ENCODE measurements at regions not wholly inside any gene's neighbourhood (a gene's known extent, or its start where the extent isn't known, plus 50 kb on each side); places are given as distances from the start of the nearest gene placed in this dataset.

GRCh38 chr10:36087006-36088005 lies 445.2 kb upstream of the FZD8 start:
- DNase-seq = no peak

- no peak for DNase-seq
These were observed 433.1 kb upstream of the FZD8 start for GRCh38 chr10:36075196-36075595.

DNA sequence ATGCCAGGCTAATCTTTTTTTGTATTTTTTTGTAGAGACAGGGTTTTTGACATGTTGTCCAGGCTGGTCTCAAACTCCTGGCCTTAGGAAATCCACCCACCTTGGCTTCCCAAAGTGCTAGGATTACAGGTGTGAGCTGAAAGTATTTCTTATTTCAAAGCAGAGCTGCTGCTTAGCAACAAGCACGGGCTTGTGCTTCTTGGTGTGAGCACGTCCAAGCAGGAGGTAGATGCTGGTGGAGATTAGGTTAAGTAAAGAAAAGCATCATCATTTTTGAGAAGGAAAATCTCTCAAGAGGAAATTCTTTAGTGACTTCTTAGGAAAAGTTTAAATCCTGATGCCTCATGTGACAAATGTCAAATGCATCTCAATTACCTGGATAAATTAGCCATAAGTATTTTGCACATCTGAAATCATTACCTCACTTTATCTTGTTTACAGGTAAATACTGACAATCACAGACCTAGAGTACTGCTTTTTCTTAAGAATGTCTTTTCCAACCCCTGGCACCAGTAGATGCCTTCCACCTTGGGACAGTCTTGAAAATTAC lies 431.8 kb upstream of the FZD8 start:
- DNase-seq = no peak

DNA sequence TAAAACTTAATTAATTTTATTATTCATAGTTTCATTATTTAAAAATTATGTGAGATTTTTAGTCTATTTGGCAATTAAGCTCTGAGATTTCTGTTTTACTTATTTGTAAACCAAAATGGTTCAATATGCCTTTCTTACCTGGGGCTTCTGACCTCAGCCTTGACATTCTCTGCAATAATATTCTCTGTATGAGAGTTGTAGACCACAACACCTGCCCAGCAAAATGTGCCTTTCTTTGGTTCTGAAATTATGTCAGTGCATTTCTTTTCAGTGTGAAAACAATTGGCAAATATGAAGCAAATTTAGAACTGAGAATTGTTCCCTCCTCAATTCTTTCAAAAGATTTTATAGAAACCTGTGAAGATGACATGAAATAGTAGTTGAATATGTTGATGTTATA lies 426.4 kb upstream of the FZD8 start:
- DNase-seq = no peak

DNA sequence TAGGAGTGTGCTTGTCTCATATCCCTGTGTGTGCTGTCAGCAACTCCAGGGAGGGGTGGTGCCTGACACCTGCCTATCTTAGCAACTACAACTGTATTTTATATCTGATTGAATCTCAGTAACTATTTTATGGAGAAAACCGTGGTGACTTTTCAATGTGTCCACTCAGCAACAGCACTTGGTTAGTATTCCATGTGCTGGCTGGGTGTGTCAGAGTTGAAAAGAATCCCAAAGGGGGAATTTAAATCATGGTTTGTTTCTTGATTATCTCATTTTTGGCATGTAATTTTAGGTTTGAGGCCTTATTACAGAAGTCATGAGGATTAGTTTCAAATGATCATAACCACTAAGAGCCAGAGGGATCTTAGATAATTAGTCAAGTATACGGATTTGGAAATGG lies 425.7 kb upstream of the FZD8 start:
- no peak for DNase-seq

GRCh38 chr10:36066850-36067249 lies 424.8 kb upstream of the FZD8 start:
- DNase-seq = no peak

DNA sequence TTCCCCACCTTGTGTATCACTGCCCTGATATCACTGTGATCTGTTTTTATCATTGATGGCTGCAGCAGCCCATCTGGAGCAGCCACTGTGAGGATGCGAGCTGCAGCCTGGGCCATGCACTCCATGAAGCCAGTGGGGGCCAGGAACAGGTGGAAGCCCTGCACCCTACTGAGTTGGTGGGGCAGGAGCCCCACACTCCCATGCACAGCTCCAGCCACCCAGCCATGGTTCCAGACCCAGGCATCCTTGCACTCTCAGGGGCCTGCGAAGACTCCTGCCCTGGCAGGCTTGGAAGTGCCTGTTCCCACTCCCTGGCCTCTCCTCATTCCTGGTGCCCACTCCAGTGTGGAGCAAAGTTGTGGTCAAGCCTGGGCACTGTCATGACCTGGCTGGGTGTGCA lies 424.0 kb upstream of the FZD8 start:
- no peak for DNase-seq

DNA sequence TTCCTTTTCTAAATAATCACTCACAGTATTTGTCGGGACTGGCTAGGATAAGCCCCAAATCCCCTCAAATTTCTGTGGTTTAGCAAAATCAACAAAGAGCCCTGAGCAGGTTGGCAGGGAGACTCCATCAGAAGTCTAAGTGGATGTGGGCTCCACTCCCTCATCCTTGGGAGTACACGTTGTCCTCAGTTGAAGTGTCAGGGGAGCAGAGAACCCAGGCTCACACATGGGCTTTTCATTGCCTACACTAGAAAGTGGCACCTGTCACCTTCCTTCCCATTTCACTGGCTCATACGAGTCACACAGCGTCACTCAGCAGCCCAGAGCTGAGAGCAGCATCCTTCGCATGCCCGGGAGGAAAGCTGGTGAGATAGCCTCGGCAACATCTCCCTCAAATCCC lies 421.3 kb upstream of the FZD8 start:
- no peak for DNase-seq

- DNase-seq = no peak
These were observed 415.6 kb upstream of the FZD8 start for GRCh38 chr10:36057731-36058130.

- no peak for DNase-seq
These were observed 415.1 kb upstream of the FZD8 start for GRCh38 chr10:36057180-36057579.

- DNase-seq = no peak
These were observed 411.7 kb upstream of the FZD8 start for GRCh38 chr10:36053775-36054174.

DNA sequence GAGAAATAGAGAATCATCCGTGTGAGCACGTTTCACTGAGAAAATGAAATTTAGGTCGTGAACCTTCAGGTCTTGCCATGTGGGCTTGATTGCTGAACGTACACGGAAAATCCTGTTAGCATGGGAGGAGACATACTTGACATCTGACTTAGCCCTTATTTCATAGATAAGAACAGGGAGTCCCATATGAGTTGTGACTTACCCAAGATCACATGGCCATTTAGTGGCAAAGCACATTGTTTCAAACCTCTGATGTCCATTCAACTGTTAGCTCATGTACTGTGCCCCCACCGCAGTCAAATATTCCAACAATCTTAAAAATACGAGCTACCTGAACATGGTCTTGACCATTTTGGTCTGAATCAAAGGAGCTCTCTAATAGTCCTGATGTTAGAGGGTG lies 411.2 kb upstream of the FZD8 start:
- DNase-seq = no peak

- no peak for DNase-seq
These were observed 409.4 kb upstream of the FZD8 start for GRCh38 chr10:36051500-36051991.

DNA sequence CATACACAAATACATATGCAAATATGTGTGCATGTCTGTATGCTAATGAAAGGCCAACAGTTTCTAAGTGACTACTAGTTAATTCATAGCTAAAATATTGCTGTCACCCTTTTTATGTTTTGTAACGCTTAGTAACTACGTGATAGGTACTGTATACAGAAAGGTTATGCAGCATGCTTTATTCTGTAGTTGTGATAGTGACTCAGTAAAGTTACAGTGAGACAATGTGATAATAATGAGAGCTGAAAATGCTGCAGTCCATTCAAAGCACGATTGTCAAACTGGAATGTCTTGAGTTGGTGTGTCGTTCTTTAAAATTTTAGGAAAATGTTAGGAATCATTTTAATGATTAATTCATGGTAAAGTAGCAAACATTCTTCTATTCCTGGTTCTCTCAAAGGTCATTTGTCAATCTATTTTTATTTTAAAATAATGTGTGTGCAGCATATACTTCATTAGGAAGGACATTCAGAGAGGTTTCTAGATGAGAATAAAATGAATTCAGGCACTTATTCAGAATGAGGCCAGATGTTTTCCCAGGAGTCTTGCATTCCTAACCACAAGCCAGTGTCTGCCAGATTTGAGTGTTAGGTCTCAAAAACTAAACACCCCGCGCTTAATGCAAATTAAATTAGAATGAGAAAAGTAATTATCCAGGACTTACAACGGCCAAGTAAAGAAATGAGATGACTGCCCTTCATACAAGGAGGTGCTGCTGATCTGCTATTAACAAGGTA lies 408.8 kb upstream of the FZD8 start:
- no peak for DNase-seq

DNA sequence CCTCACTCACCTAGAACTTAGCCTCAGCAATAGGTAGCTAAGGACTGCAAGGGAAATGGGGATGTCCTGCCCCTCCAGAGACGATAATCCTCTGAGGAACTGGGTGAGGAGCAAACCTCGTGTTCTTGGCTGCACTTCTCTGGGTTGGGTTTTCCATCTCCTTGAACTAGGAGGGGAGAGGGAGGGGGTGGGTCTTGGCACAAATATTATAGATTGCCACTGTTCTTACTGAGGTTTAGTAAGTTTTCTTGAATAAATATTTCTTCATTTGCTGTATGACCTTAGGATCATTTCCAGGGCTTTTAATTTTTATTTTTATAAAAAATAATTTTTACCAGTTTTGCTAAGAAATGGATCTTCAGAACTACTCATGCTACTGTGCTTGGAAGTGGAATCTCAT lies 406.7 kb upstream of the FZD8 start:
- DNase-seq = no peak

DNA sequence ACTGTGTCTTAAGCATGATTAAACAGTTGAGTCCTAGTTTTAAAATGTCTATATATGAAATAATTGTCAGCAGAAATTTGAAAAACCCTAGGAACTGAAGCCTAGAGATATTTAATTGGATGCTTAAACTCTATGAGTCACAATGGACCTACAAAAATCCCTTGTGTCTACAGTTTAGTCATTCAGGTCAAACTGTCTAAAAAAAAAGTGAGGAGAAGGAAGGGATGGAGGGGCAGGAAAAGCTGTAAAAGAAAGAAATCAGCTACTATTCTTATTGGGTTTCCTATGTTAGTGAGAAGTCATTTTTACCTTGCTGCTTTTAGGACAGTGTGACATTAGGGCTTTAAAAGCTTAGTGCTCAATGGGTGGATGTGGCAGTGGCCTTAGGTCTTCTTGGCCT lies 406.1 kb upstream of the FZD8 start:
- no peak for DNase-seq

- no peak for DNase-seq
These were observed 400.0 kb upstream of the FZD8 start for GRCh38 chr10:36042135-36042534.

DNA sequence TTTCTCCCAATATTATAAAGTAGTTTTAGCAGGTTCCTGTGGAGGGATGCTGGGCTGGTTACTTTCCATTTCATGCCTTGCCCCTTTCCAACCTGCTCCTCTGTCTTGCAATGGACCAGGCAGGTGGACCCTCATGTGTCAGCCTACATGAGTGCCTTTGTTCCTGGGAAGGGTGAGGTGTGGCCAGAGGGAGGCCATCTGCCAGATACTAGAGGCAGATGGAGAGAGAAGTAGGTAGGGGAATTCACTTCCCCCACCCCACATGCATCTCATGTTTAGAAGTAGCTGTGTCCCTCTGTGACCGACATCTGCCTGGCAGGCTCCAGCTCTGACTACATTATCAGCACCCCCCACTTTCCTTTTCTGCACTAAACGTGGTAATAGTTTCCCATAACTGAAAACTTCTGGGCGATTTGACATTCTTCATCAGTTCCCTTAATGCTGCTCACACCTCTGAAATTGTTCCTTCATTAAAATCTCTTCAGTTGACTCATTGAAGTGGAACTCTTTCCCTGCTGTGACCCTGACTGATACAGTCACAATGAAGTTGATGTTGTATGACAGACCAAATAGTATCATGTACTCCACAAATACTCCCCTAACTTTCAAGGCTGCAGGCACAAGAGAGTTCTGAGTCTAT lies 396.3 kb upstream of the FZD8 start:
- no peak for DNase-seq

- DNase-seq = no peak
These were observed 394.0 kb upstream of the FZD8 start for GRCh38 chr10:36036137-36036536.

DNA sequence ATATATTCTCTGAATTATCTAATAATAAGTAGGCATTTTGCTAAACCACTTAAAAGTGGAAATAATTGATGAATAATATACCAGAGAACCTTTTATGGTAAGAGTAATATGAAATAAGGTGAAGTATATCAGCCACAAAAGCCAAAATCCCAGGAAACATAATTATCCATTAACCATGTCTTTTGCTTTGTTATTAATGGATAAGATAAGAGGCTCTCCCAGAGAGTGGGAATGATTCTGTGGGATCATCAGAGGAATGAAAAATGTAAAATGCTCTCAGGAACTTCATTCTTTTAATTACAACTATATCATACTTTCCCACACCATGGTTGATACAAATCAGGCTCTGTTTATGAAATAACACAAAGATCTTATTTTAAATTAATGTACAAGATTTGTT lies 391.7 kb upstream of the FZD8 start:
- DNase-seq = no peak

GRCh38 chr10:36030516-36030915 lies 388.4 kb upstream of the FZD8 start:
- no peak for DNase-seq

DNA sequence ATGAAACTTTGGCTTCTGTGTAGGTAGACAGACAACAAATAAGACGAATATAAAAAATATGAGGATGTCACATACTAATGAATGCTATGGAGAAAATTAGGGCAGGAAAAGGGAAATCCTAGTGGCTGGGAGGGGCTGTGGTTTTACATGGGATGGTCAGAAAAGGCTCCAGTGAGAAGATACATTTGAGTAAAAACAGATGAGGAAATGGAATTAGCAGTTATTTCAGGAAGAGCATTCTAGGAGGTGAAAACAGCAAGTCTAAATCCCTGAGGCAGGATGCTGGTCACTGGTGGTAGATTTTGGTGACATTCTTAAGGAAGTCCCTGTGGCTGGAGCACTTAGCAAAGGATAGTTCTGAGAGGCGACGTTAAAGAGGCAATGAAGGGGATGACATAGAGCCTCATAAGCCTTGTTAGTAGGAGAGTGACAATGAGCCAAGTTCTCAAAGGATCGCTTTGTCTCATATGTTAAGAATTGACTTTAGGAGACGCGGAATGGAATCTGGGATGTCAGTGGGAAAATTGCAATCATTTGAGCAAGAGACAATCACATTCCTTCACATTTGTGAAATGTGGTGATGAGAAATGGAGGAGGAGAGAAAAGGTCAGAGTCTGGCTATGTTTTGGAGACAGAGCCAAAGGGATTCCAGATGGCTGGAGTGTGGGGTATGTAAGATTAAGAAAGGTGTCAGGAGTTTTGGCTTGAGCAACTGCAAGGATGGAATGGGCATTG lies 384.7 kb upstream of the FZD8 start:
- DNase-seq = no peak

DNA sequence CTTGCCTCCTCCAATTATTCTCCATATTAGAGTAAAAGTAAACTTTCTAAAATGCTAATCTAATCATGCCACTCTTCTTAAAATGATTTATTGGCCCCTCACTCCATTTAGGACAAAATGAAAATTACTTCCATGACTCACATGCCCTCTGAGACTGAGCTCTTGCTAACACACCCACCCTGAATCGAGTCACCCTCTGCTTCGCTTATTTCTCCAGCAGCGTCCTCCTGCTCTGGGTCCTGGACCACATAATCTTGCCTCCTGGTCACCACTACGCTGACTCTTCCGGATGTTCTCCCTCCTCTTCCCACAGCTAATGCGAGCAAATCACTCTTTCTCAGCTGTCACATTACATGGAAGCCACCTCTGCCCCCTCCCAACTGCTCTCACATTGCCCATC lies 384.0 kb upstream of the FZD8 start:
- DNase-seq = no peak
